ENCODE measurements at regions not wholly inside any gene's neighbourhood (a gene's known extent, or its start where the extent isn't known, plus 50 kb on each side); places are given as distances from the start of the nearest gene placed in this dataset.
A peak's percentile ranks its signal among the peaks of the same experiment; 100 is the strongest.

DNA sequence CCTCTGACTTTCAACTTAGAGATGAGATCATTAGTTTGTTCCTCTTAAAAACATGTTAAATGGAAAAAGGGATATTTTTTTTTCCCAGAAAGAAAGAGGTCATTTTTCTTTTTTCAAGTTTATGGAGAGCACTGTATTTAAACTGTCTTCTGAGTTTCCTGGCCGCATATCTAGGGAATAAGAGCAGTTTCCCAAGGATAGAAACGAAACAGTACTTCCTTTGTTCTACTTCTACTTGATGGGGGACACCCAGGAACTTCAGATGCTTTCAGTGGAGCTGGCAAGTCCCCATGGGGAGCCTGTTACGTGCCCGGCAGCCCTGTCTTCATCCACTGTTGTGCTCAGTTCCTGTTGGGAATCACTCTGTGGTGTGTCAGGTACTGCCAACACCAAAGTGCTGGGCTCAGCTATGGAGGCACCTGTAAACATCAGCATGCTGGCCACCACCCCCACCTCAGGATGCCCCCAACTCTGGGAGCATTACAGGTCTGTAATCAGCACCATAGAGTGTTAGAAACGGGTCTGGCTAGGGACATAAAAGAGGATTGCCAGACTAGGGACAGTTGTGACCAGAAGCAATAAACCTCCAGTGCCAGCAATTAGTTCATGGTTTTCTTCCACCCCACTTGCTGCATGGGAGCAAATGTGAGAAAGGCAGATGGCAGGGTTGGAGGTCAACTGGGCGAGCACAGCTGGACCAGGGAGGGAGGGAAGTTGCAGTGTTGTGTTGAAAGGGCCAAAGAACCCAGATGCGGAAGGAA lies 221.7 kb upstream of the ECI2 start:
- intact Hi-C loops (cut with micrococcal nuclease; ENCODE audit: unreplicated experiment): no loop called here
- H3K4me1 ChIP-seq (ENCODE audit: control insufficient read depth, insufficient read depth, low read length): peaks cover 14% of the 10 kb centered on the region
- no peak for ATAC-seq

DNA sequence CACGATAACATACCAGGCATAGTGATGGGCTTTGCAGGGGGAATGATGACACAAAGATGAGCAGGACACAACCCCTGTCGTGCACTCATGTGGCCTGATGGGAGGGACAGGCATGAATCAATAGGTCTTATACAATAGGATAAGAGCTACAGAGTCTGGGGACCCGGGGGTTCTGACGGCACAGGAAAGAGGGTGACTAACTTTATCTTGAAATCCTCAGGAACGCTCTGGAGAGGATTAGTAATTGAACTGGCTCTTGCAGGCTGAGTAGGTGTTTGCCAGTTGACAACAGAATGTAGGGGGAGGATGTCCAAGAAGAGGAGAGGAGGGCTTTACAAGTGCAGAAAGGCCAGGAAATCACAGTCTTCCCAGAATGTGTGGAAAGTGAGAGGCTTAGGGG lies 219.9 kb upstream of the ECI2 start:
- no peak for ATAC-seq
- no peaks in the 10 kb centered on the region for H3K36me3 ChIP-seq (ENCODE audit: control insufficient read depth, insufficient read depth, low read length)
- intact Hi-C loops (cut with micrococcal nuclease; ENCODE audit: unreplicated experiment): no loop called here
- H3K4me3 ChIP-seq (ENCODE audit: low read depth in 2 of 2, low read length in 2 of 2): no peak overlapping the region
- in situ Hi-C loops (cut with HindIII; ENCODE audit: low pct_unique_long_range_greater_than_20kb, low sequenced_read_pairs): no loop called here
- no peak for DNase-seq (ENCODE audit: low read depth, low spot score)
- ChIA-PET POLR2A (no interaction called here), CTCF (no interaction called here)
- H3K27me3 ChIP-seq (ENCODE audit: control insufficient read depth, insufficient read depth, low read length): no peaks in the 10 kb centered on the region
- H3K27ac ChIP-seq (ENCODE audit: low read length): no peak overlapping the region
- no peak for TF ChIP-seq TCF7L2 (IDR thresholded peaks at IDR 0.05; ENCODE audit: low read depth, low read length)
- TF ChIP-seq, protein P1, sequence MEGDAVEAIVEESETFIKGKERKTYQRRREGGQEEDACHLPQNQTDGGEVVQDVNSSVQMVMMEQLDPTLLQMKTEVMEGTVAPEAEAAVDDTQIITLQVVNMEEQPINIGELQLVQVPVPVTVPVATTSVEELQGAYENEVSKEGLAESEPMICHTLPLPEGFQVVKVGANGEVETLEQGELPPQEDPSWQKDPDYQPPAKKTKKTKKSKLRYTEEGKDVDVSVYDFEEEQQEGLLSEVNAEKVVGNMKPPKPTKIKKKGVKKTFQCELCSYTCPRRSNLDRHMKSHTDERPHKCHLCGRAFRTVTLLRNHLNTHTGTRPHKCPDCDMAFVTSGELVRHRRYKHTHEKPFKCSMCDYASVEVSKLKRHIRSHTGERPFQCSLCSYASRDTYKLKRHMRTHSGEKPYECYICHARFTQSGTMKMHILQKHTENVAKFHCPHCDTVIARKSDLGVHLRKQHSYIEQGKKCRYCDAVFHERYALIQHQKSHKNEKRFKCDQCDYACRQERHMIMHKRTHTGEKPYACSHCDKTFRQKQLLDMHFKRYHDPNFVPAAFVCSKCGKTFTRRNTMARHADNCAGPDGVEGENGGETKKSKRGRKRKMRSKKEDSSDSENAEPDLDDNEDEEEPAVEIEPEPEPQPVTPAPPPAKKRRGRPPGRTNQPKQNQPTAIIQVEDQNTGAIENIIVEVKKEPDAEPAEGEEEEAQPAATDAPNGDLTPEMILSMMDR (IDR thresholded peaks at IDR 0.05): no peak
- TF ChIP-seq, protein P2, sequence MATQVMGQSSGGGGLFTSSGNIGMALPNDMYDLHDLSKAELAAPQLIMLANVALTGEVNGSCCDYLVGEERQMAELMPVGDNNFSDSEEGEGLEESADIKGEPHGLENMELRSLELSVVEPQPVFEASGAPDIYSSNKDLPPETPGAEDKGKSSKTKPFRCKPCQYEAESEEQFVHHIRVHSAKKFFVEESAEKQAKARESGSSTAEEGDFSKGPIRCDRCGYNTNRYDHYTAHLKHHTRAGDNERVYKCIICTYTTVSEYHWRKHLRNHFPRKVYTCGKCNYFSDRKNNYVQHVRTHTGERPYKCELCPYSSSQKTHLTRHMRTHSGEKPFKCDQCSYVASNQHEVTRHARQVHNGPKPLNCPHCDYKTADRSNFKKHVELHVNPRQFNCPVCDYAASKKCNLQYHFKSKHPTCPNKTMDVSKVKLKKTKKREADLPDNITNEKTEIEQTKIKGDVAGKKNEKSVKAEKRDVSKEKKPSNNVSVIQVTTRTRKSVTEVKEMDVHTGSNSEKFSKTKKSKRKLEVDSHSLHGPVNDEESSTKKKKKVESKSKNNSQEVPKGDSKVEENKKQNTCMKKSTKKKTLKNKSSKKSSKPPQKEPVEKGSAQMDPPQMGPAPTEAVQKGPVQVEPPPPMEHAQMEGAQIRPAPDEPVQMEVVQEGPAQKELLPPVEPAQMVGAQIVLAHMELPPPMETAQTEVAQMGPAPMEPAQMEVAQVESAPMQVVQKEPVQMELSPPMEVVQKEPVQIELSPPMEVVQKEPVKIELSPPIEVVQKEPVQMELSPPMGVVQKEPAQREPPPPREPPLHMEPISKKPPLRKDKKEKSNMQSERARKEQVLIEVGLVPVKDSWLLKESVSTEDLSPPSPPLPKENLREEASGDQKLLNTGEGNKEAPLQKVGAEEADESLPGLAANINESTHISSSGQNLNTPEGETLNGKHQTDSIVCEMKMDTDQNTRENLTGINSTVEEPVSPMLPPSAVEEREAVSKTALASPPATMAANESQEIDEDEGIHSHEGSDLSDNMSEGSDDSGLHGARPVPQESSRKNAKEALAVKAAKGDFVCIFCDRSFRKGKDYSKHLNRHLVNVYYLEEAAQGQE (IDR thresholded peaks at IDR 0.05; ENCODE audit: insufficient read depth in 1 of 2, low read depth in 2 of 2, low read length in 1 of 2): no peak
- TF ChIP-seq SIN3A (IDR thresholded peaks at IDR 0.05; ENCODE audit: borderline replicate concordance, insufficient read depth, low read depth, low read length): no peak
- TF ChIP-seq POLR2AphosphoS5 (IDR thresholded peaks at IDR 0.05; ENCODE audit: low read depth, low read length): no peak
- BruUV-seq (replicated peaks): no TSS peak
- H3K4me1 ChIP-seq (ENCODE audit: control insufficient read depth, insufficient read depth, low read length): peaks cover 20% of the 10 kb centered on the region
- H3K9me3 ChIP-seq (ENCODE audit: control insufficient read depth, insufficient read depth, low read depth, low read length): no peaks in the 10 kb centered on the region

More for the DNA sequence above, 221.7 kb upstream of the ECI2 start:
- BruUV-seq (replicated peaks): no TSS peak
- H3K27me3 ChIP-seq (ENCODE audit: control insufficient read depth, insufficient read depth, low read length): no peaks in the 10 kb centered on the region
- TF ChIP-seq, protein P1 (IDR thresholded peaks at IDR 0.05): no peak
- TF ChIP-seq POLR2AphosphoS5 (IDR thresholded peaks at IDR 0.05; ENCODE audit: low read depth, low read length) (no peak), TCF7L2 (IDR thresholded peaks at IDR 0.05; ENCODE audit: low read depth, low read length) (no peak), SIN3A (IDR thresholded peaks at IDR 0.05; ENCODE audit: borderline replicate concordance, insufficient read depth, low read depth, low read length) (no peak)
- TF ChIP-seq, protein P2 (IDR thresholded peaks at IDR 0.05; ENCODE audit: insufficient read depth in 1 of 2, low read depth in 2 of 2, low read length in 1 of 2): no peak
- H3K9me3 ChIP-seq (ENCODE audit: control insufficient read depth, insufficient read depth, low read depth, low read length): no peaks in the 10 kb centered on the region
- no peak overlapping the region for H3K4me3 ChIP-seq (ENCODE audit: low read depth in 2 of 2, low read length in 2 of 2)
- in situ Hi-C loops (cut with HindIII; ENCODE audit: low pct_unique_long_range_greater_than_20kb, low sequenced_read_pairs): no loop called here
- no peaks in the 10 kb centered on the region for H3K36me3 ChIP-seq (ENCODE audit: control insufficient read depth, insufficient read depth, low read length)
- ChIA-PET POLR2A (no interaction called here), CTCF (no interaction called here)
- no peak for DNase-seq (ENCODE audit: low read depth, low spot score)
- peak overlapping the region; percentile 40; the same call in 1 of the 2 replicates for H3K27ac ChIP-seq (ENCODE audit: low read length)

All from Panc1 (cell line).